ENCODE measurements at regions not wholly inside any gene's neighbourhood (a gene's known extent, or its start where the extent isn't known, plus 50 kb on each side); places are given as distances from the start of the nearest gene placed in this dataset.
A peak's percentile ranks its signal among the peaks of the same experiment; 100 is the strongest.

GRCh38 chr4:24472161-24472510 lies 112.2 kb downstream of the DHX15 start:
- WGBS, 3 donors: 0% methylated on average over 18 to 21 of the region's 21 CpGs
- Histone ChIP-seq H3K4me1 (peaks cover 15% of the 10 kb centered on the region), H3K9me3 (no peaks in the 10 kb centered on the region), H3K4me3 (peak overlapping the region; percentile 79), H3K27ac (no peak overlapping the region), H3K27me3 (ENCODE audit: insufficient read depth in 3 of 3, low read length in 2 of 3) (peaks cover 0 to 5% (median 0%) of the 10 kb centered on the region in 3 donors), H3K36me3 (ENCODE audit: insufficient read depth in 1 of 2, low read depth in 1 of 2) (no peaks in the 10 kb centered on the region)
- DNase-seq (peak in 1 of 2 donors; percentile 13), ATAC-seq (no peak)
- no peak for TF ChIP-seq CTCF (IDR thresholded peaks at IDR 0.05)
- intact Hi-C loops (cut with DNase I): loop anchor here (5.0 to 10.0 kb wide), 3 partner anchors 110 to 673 kb away; partner anchors contain the start of gene DHX15 (in 2 of the 2)

- 0 to 1% (median 1%) methylated on average over 45 to 50 of the region's 50 CpGs for WGBS, 3 donors
- Histone ChIP-seq H3K27me3 (ENCODE audit: insufficient read depth in 3 of 3, low read length in 2 of 3) (no peaks in the 10 kb centered on the region), H3K9me3 (no peaks in the 10 kb centered on the region), H3K27ac (no peak overlapping the region), H3K4me1 (peaks cover 15% of the 10 kb centered on the region), H3K4me3 (peak overlapping the region; percentile 79), H3K36me3 (ENCODE audit: insufficient read depth in 1 of 2, low read depth in 1 of 2) (no peaks in the 10 kb centered on the region)
- DNase-seq (peak; percentile 18 to 50), ATAC-seq (peak in 1 of 4 donors; percentile 20)
- intact Hi-C loops (cut with DNase I): loop anchor here (5.0 to 10.0 kb wide), 3 partner anchors 111 to 673 kb away; partner anchors contain the start of gene DHX15 (in 2 of the 2)
- no peak for TF ChIP-seq CTCF (IDR thresholded peaks at IDR 0.05)
Observed at GRCh38 chr4:24471486-24472160, 112.7 kb downstream of the DHX15 start.

- Histone ChIP-seq H3K4me1 (peaks cover 15% of the 10 kb centered on the region), H3K27me3 (ENCODE audit: insufficient read depth in 3 of 3, low read length in 2 of 3) (peaks cover 0 to 2% (median 0%) of the 10 kb centered on the region in 3 donors), H3K36me3 (ENCODE audit: insufficient read depth in 1 of 2, low read depth in 1 of 2) (no peaks in the 10 kb centered on the region), H3K4me3 (peak overlapping the region; percentile 79), H3K9me3 (no peaks in the 10 kb centered on the region), H3K27ac (peak overlapping the region; percentile 53)
- ATAC-seq: peak; percentile 20 to 27 (median 23)
- intact Hi-C loops (cut with DNase I): loop anchor here (5.0 to 10.0 kb wide), 3 partner anchors 111 to 674 kb away; partner anchors contain the start of gene DHX15 (in 2 of the 2)
- DNase-seq: peak; percentile 47 to 67
- 0% methylated on average over 68 to 90 of the region's 90 CpGs for WGBS, 3 donors
- no peak for TF ChIP-seq CTCF (IDR thresholded peaks at IDR 0.05)
Observed at GRCh38 chr4:24470666-24471485, 113.5 kb downstream of the DHX15 start.

- Histone ChIP-seq H3K4me1 (peaks cover 15% of the 10 kb centered on the region), H3K27ac (no peak overlapping the region), H3K4me3 (no peak overlapping the region), H3K36me3 (ENCODE audit: insufficient read depth in 1 of 2, low read depth in 1 of 2) (no peaks in the 10 kb centered on the region), H3K9me3 (no peaks in the 10 kb centered on the region), H3K27me3 (ENCODE audit: insufficient read depth in 3 of 3, low read length in 2 of 3) (peaks cover 2 to 5% (median 4%) of the 10 kb centered on the region in 3 donors)
- TF ChIP-seq CTCF (IDR thresholded peaks at IDR 0.05): no peak
- no peak for DNase-seq
- WGBS, 3 donors: 87 to 90% (median 90%) methylated on average over 5 of the region's 5 CpGs
- intact Hi-C loops (cut with DNase I): no loop called here
- no peak for ATAC-seq
Observed at GRCh38 chr4:24468071-24468470, 116.3 kb downstream of the DHX15 start.
